SK-N-SH treated with all-trans-retinoic acid at 6 μM for 48 hours (cell line): ENCODE measurements at regions not wholly inside any gene's neighbourhood (a gene's known extent, or its start where the extent isn't known, plus 50 kb on each side); places are given as distances from the start of the nearest gene placed in this dataset.

Source experiments
- ATAC-seq: fragments of 200-7000 bp; cut with Tn5 transposase; 3 replicates; pipeline ENCODE4 v1.9.1; 2020; ENCODE audit warnings: mild to moderate bottlenecking, moderate library complexity
- ARNTL ChIP-seq: fragments of 450-650 bp; formaldehyde crosslinking; IDR thresholded peaks from 2 replicates; pipeline ENCODE4 v1.5.0; 2020; ENCODE audit warnings: low read depth, mild to moderate bottlenecking, moderate library complexity, borderline replicate concordance
- BACH2 ChIP-seq: fragments of 250-450 bp; sonication (Bioruptor Pico); IDR thresholded peaks from 2 replicates; pipeline ENCODE4 v1.9.0; 2021; ENCODE audit warnings: mild to moderate bottlenecking, borderline replicate concordance
- ESRRG ChIP-seq: fragments of 250-450 bp; sonication (Bioruptor Pico); IDR thresholded peaks from 2 replicates; pipeline ENCODE4 v1.6.1; 2021; ENCODE audit warnings: mild to moderate bottlenecking
- GLIS3 ChIP-seq: fragments of 250-450 bp; sonication (Bioruptor Pico); IDR thresholded peaks from 2 replicates; pipeline ENCODE4 v1.5.0; 2020; ENCODE audit warnings: mild to moderate bottlenecking, moderate library complexity
- ISL1 ChIP-seq: fragments of 250-450 bp; sonication (Bioruptor Pico); IDR thresholded peaks from 2 replicates; pipeline ENCODE4 v2.1.2; 2022; ENCODE audit warnings: mild to moderate bottlenecking, moderate library complexity
- RARB ChIP-seq: fragments of 250-450 bp; sonication (Bioruptor Pico); IDR thresholded peaks from 2 replicates; pipeline ENCODE4 v1.8.0; 2021; ENCODE audit warnings: mild to moderate bottlenecking, moderate library complexity
- SNAI2 ChIP-seq: fragments of 250-450 bp; sonication (Bioruptor Pico); IDR thresholded peaks from 2 replicates; pipeline ENCODE4 v1.5.0; 2020; ENCODE audit warnings: mild to moderate bottlenecking, moderate library complexity
- TCF4 ChIP-seq: fragments of 250-450 bp; sonication (Bioruptor Pico); IDR thresholded peaks from 2 replicates; pipeline ENCODE4 v1.8.0; 2021; ENCODE audit warnings: mild to moderate bottlenecking, moderate library complexity, borderline replicate concordance
- TOX ChIP-seq: fragments of 250-450 bp; sonication (Bioruptor Pico); IDR thresholded peaks from 2 replicates; pipeline ENCODE4 v1.8.0; 2021; ENCODE audit warnings: mild to moderate bottlenecking, moderate library complexity, borderline replicate concordance
- ZC3H10 ChIP-seq: fragments of 250-450 bp; sonication (Bioruptor Pico); IDR thresholded peaks from 2 replicates; pipeline ENCODE4 v1.5.1; 2021; ENCODE audit warnings: mild to moderate bottlenecking, moderate library complexity
- ZNF565 ChIP-seq: fragments of 450-650 bp; formaldehyde crosslinking; conservative IDR thresholded peaks from 2 replicates; pipeline ENCODE4 v1.5.0; 2020; ENCODE audit warnings: low read depth, mild to moderate bottlenecking, moderate library complexity
- ZNF70 ChIP-seq: fragments of 450-650 bp; formaldehyde crosslinking; IDR thresholded peaks from 2 replicates; pipeline ENCODE4 v1.5.0; 2020; ENCODE audit warnings: mild to moderate bottlenecking, moderate library complexity
- ZNF8 ChIP-seq: fragments of 450-650 bp; formaldehyde crosslinking; IDR thresholded peaks from 2 replicates; pipeline ENCODE4 v1.5.0; 2020; ENCODE audit warnings: mild to moderate bottlenecking, moderate library complexity
- TF ChIP-seq, protein P1 (sequence below): fragments of 250-450 bp; sonication (Bioruptor Pico); IDR thresholded peaks from 2 replicates; pipeline ENCODE4 v1.5.0; 2020; ENCODE audit warnings: mild to moderate bottlenecking, moderate library complexity
- TF ChIP-seq, protein P2 (sequence below): fragments of 250-450 bp; sonication (Bioruptor Pico); IDR thresholded peaks from 2 replicates; pipeline ENCODE4 v1.8.0; 2021; ENCODE audit warnings: low read depth, mild to moderate bottlenecking, moderate library complexity, borderline replicate concordance
- TF ChIP-seq, protein P3 (sequence below): fragments of 250-450 bp; sonication (Bioruptor Pico); IDR thresholded peaks from 2 replicates; pipeline ENCODE4 v1.5.1; 2020; ENCODE audit warnings: low read depth, mild to moderate bottlenecking, moderate library complexity
- TF ChIP-seq, protein P4 (sequence below): fragments of 250-450 bp; sonication (Bioruptor Pico); IDR thresholded peaks from 2 replicates; pipeline ENCODE4 v1.8.0; 2020; ENCODE audit warnings: mild to moderate bottlenecking, moderate library complexity, borderline replicate concordance
- TF ChIP-seq, protein P5 (sequence below): fragments of 250-450 bp; sonication (Bioruptor Pico); IDR thresholded peaks from 2 replicates; pipeline ENCODE4 v1.5.1; 2021; ENCODE audit warnings: mild to moderate bottlenecking, moderate library complexity

DNA sequence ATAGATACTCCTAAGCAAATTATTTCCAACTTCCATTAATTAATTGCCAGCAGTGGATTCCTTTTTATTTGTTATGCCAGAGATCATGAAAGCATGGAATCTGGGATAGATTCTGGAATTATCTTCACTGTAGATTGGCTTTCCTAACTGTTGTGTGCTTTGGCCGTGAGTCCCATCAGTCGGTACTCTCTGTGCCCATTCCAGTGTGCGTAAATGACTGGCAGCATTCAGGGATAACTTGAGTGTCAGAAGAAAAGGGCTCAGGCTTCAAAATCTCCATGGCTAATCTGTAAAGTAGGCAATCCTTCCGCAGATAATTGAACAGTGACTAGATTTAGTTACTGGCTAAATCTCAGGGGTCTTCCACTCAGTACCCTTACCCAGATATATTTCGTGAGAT lies 76.8 kb upstream of the TMEM164 start:
- ATAC-seq, result no peak
- TF ChIP-seq ESRRG (CRISPR knock-in tag) (no peak), ZNF565 (CRISPR knock-in tag) (no peak), ZNF8 (no peak)

DNA sequence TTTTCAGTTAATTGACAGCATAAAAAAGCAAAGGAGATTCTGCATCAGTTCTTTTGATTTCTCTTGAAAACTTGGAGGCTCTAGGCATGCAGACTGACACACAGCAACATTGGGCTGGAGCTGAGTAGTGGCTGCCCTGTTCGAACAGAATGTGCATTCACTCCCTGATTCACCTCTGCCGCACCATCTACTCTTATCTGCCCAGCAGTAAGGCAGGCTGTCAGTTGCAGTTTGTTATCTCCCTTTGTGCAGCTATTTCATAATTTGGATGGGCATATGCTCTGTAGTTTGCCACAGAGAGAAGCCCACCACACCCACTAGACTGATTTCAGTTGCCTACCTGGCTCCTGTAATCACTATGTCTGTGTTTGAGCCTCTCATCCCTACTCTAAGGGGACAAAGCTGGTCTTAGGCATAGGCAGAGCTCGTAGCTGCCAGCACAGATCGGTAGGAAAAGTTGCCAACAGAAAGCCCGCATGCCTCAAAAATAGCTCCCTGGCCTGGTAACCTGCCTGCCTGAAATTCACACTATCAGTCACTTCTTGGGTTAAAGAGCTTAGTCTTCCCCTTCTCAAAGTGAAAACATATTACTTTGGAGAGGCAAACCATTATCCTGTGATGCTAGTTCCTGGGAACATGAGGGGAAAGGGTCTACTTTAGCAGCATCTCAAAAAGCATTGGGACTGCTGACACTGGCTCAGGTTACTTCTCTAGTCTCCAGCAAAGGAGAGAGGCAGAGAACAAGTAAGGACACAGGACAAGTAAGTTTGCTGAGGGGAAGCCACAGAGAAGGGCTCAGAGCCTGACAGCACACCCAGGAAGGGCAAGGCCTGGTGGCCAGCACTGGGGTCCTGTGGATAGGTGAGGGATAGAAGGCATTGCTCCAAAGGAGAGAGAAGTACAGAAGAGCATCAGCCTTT lies 75.9 kb upstream of the TMEM164 start:
- TF ChIP-seq RARB, result no peak
- TF ChIP-seq, protein P1, sequence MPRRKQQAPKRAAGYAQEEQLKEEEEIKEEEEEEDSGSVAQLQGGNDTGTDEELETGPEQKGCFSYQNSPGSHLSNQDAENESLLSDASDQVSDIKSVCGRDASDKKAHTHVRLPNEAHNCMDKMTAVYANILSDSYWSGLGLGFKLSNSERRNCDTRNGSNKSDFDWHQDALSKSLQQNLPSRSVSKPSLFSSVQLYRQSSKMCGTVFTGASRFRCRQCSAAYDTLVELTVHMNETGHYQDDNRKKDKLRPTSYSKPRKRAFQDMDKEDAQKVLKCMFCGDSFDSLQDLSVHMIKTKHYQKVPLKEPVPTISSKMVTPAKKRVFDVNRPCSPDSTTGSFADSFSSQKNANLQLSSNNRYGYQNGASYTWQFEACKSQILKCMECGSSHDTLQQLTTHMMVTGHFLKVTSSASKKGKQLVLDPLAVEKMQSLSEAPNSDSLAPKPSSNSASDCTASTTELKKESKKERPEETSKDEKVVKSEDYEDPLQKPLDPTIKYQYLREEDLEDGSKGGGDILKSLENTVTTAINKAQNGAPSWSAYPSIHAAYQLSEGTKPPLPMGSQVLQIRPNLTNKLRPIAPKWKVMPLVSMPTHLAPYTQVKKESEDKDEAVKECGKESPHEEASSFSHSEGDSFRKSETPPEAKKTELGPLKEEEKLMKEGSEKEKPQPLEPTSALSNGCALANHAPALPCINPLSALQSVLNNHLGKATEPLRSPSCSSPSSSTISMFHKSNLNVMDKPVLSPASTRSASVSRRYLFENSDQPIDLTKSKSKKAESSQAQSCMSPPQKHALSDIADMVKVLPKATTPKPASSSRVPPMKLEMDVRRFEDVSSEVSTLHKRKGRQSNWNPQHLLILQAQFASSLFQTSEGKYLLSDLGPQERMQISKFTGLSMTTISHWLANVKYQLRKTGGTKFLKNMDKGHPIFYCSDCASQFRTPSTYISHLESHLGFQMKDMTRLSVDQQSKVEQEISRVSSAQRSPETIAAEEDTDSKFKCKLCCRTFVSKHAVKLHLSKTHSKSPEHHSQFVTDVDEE (CRISPR knock-in tag), result no peak
- no peak for TF ChIP-seq SNAI2 (CRISPR knock-in tag)
- TF ChIP-seq, protein P2, sequence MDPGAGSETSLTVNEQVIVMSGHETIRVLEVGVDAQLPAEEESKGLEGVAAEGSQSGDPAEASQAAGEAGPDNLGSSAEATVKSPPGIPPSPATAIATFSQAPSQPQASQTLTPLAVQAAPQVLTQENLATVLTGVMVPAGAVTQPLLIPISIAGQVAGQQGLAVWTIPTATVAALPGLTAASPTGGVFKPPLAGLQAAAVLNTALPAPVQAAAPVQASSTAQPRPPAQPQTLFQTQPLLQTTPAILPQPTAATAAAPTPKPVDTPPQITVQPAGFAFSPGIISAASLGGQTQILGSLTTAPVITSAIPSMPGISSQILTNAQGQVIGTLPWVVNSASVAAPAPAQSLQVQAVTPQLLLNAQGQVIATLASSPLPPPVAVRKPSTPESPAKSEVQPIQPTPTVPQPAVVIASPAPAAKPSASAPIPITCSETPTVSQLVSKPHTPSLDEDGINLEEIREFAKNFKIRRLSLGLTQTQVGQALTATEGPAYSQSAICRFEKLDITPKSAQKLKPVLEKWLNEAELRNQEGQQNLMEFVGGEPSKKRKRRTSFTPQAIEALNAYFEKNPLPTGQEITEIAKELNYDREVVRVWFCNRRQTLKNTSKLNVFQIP, result no peak
- no peak for TF ChIP-seq GLIS3 (CRISPR knock-in tag)
- no peak for TF ChIP-seq ISL1
- TF ChIP-seq ZNF8, result no peak
- TF ChIP-seq TOX (CRISPR knock-in tag), result no peak
- TF ChIP-seq ARNTL (CRISPR knock-in tag), result no peak
- TF ChIP-seq, protein P3, sequence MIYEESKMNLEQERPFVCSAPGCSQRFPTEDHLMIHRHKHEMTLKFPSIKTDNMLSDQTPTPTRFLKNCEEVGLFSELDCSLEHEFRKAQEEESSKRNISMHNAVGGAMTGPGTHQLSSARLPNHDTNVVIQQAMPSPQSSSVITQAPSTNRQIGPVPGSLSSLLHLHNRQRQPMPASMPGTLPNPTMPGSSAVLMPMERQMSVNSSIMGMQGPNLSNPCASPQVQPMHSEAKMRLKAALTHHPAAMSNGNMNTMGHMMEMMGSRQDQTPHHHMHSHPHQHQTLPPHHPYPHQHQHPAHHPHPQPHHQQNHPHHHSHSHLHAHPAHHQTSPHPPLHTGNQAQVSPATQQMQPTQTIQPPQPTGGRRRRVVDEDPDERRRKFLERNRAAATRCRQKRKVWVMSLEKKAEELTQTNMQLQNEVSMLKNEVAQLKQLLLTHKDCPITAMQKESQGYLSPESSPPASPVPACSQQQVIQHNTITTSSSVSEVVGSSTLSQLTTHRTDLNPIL (CRISPR knock-in tag), result no peak
- TF ChIP-seq, protein P4, sequence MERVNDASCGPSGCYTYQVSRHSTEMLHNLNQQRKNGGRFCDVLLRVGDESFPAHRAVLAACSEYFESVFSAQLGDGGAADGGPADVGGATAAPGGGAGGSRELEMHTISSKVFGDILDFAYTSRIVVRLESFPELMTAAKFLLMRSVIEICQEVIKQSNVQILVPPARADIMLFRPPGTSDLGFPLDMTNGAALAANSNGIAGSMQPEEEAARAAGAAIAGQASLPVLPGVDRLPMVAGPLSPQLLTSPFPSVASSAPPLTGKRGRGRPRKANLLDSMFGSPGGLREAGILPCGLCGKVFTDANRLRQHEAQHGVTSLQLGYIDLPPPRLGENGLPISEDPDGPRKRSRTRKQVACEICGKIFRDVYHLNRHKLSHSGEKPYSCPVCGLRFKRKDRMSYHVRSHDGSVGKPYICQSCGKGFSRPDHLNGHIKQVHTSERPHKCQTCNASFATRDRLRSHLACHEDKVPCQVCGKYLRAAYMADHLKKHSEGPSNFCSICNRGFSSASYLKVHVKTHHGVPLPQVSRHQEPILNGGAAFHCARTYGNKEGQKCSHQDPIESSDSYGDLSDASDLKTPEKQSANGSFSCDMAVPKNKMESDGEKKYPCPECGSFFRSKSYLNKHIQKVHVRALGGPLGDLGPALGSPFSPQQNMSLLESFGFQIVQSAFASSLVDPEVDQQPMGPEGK (CRISPR knock-in tag), result no peak
- no peak for TF ChIP-seq BACH2 (CRISPR knock-in tag)
- TF ChIP-seq, protein P5, sequence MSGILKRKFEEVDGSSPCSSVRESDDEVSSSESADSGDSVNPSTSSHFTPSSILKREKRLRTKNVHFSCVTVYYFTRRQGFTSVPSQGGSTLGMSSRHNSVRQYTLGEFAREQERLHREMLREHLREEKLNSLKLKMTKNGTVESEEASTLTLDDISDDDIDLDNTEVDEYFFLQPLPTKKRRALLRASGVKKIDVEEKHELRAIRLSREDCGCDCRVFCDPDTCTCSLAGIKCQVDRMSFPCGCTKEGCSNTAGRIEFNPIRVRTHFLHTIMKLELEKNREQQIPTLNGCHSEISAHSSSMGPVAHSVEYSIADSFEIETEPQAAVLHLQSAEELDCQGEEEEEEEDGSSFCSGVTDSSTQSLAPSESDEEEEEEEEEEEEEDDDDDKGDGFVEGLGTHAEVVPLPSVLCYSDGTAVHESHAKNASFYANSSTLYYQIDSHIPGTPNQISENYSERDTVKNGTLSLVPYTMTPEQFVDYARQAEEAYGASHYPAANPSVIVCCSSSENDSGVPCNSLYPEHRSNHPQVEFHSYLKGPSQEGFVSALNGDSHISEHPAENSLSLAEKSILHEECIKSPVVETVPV (CRISPR knock-in tag), result no peak
- no peak for TF ChIP-seq TCF4 (CRISPR knock-in tag)
- no peak for ATAC-seq

DNA sequence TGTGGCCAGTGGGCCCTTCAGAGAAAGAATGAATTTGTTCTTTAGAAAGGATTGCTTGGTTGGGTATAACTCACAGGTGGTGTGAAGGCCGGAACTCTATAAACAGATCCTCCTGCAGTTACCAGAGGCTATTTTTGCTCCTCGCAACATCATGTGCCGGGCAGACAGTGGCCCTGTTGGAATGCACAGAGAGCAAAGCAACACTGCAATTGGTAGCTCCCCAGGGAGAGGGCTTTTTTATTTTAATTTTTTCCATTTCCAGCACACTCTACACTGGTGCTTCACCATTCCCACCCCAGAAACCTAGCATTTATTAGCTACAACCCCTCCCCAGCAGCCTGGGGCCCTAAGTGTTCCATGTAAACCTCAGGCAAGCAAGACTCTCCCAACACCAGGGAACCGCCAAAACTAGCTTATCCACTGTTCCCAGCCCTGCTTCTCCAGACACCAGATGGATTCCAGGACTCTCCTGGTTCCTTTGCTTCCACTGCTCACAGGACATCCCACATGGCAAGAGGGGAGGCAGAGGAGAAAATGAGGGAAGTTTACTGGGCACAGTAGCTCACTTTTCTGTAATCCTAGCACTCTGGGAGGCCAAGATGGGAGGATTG lies 75.1 kb upstream of the TMEM164 start:
- no peak for ATAC-seq
- no peak for TF ChIP-seq ZC3H10 (CRISPR knock-in tag)
- TF ChIP-seq ESRRG (CRISPR knock-in tag), result no peak
- no peak for TF ChIP-seq ZNF8
- no peak for TF ChIP-seq ZNF70
- TF ChIP-seq TOX (CRISPR knock-in tag), result no peak
- TF ChIP-seq, all 23 proteins: peak for 0
